Retinal pigment epithelial cell (primary cell): ENCODE measurements at regions not wholly inside any gene's neighbourhood (a gene's known extent, or its start where the extent isn't known, plus 50 kb on each side); places are given as distances from the start of the nearest gene placed in this dataset.
"Not testable (repeated sequence)": the region's sequence is repeated elsewhere in the genome, so short reads cannot be mapped to it uniquely, and the experiment has no call there.

Source experiments
- DNase-seq: peaks from one replicate; pipeline ENCODE4 v3.0.0-alpha.2; 2010; ENCODE audit warnings: low read depth
- H3K4me3 ChIP-seq: 2 replicates; pipeline ENCODE4 v1.5.1; 2011; ENCODE audit warnings: mild to moderate bottlenecking, low read length, control low read depth, moderate library complexity
- TF ChIP-seq, protein P1 (sequence below): conservative IDR thresholded peaks from 2 replicates; pipeline ENCODE4 v1.5.1; 2011; ENCODE audit warnings: low read depth, low read length, control low read depth, inconsistent platforms

DNA sequence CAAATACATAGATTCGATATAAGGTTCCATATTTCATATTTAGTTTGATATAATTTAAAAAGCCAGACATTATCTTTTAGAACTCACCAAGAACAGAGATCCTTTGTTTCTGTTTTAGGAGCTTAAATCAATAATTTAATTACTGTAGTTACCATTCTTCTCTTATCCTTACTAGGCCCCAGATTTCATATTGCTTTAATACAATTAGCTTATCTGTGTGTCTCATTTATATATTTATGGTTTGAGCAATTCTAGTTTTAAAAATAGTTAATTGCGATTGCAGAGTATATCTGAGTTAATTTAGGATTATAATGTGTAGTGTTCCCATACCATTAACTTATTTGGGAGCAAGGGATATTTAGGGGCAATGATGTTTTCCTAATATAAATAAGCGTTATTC lies 558.8 kb upstream of the ZNF804A start:
- TF ChIP-seq, protein P1, sequence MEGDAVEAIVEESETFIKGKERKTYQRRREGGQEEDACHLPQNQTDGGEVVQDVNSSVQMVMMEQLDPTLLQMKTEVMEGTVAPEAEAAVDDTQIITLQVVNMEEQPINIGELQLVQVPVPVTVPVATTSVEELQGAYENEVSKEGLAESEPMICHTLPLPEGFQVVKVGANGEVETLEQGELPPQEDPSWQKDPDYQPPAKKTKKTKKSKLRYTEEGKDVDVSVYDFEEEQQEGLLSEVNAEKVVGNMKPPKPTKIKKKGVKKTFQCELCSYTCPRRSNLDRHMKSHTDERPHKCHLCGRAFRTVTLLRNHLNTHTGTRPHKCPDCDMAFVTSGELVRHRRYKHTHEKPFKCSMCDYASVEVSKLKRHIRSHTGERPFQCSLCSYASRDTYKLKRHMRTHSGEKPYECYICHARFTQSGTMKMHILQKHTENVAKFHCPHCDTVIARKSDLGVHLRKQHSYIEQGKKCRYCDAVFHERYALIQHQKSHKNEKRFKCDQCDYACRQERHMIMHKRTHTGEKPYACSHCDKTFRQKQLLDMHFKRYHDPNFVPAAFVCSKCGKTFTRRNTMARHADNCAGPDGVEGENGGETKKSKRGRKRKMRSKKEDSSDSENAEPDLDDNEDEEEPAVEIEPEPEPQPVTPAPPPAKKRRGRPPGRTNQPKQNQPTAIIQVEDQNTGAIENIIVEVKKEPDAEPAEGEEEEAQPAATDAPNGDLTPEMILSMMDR = no peak
- no peak for DNase-seq
- H3K4me3 ChIP-seq = no peak overlapping the region

DNA sequence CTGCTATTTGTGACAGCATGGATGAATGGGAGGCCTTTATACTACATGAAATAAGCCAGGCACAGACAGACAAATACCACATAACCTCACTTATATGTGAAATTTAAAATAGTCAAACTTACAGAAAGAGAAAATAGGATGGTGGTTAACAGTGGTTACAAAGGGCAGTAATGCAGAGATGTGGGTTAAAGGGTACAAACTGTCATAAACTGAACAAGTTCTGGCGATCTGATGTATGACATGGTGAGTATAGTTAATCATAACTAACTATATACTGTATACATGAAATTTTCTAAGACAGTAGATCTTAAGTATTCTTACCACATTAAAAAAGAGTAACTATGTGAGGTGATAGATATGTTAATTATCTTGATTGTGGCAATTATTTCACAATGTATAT lies 558.1 kb upstream of the ZNF804A start:
- no peak for DNase-seq
- TF ChIP-seq, protein P1 = no peak
- no peak overlapping the region for H3K4me3 ChIP-seq

DNA sequence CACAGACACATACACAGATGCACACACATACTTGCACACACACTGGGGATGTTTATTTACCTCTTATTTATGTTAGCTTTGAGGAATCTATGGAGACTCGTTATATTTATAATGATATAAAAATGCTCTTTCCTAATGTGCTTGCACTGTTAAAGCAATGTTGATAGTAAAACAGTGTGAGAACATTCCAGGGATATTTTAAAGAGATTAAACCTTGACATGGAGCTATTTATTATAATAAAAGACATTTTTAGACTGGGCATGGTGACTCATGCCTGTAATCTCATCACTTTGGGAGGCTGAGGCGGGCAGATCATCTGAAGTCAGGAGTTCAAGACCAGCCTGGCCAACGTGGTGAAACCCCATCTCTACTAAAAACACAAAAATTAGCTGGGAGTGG lies 557.3 kb upstream of the ZNF804A start:
- peak; percentile 70 for DNase-seq
- no peak overlapping the region for H3K4me3 ChIP-seq
- TF ChIP-seq, protein P1 = no peak

DNA sequence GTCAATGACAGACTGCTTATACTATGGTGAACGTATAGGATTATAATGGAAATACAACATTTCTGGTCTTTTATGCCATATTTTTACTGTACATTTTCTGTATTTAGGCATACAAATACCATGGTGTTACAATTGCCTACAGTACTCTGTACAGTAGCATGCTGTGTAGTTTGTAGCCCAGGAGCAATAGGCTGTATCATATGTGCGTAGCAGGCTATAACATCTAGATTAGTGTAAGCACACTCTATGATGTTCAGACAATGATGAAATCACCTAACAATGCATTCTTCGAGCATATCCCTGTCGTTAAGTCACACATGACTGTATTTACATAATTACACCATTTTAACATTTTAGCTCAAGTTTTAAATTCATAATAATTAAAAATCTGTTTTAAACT lies 556.6 kb upstream of the ZNF804A start:
- H3K4me3 ChIP-seq = no peak overlapping the region
- TF ChIP-seq, protein P1 = no peak
- DNase-seq = no peak

DNA sequence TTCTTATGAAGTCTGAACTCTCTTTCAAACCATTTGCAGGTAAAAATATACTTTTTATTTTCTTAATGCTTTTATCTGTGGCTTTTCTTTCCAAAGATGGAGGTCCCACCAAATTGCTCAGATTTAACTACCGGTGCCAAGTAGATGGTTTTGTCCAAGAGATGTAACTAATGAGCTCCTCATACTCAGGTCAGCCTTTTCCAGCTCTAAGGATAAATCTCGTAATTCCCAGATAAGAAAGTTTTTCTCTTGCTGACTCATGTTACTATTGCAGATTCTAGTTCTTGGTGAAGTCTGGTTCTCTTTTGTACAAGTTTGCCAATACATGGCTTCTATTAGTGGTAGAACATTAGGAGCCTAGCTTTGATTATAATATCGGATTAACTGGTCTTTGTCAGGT lies 550.8 kb upstream of the ZNF804A start:
- H3K4me3 ChIP-seq = no peak overlapping the region
- peak; percentile 45 for DNase-seq
- TF ChIP-seq, protein P1 = no peak

DNA sequence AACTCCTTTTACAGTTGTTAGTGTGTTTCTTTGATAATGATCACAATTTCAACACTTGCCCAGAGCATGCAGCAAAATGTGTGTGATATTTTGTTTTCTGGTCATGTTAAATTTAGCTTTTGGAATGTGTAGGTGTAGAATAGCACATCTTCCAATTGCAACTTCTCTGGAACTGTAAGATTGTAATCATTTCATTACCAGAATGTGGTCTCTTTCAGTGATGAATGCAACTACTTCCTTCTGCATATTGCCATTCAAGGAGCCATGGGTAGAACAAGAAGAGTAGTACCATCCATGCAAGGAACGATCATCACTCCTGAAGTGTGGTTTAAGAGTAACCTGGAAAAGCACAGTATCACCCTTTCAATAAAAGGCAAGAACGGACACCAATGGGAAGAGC lies 548.8 kb upstream of the ZNF804A start:
- TF ChIP-seq, protein P1 = no peak
- DNase-seq = no peak
- H3K4me3 ChIP-seq = no peak overlapping the region

DNA sequence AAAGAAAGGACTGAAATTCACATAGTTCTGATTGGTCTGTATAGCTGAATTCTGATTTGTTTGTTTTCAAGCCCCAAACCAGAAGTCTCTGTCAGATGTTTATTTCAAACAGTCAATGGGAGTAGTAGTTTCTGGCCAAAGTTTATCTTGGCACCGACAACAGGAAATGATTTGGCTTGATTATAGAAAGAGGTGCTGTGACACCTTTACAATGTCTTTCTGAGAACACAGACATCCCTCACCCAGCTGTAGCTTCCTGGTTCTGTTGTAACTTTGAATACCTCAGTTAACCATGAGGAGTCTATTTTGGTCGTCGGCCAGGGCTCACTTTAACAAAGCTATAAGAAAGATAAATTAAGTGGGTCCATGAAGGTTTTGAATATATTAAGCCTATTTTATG lies 545.0 kb upstream of the ZNF804A start:
- DNase-seq = no peak
- no peak overlapping the region for H3K4me3 ChIP-seq

DNA sequence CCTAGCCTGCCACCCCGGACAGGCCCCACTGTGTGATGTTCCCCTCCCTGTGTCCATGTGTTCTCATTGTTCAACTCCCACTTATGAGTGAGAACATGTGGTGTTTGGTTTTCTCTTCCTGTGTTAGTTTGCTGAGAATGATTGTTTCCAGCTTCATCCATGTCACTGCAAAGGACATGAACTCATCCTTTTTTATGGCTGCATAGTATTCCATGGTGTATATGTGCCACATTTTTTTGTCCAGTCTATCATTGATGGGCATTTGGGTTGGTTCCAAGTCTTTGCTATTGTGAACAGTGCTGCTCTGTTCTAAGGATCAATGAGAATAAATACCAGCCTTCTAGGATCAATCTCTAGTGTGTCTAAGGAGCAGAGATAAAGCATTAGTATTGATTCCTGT lies 543.9 kb upstream of the ZNF804A start:
- not testable (repeated sequence) for DNase-seq, H3K4me3 ChIP-seq

More for the DNA sequence above, 545.0 kb upstream of the ZNF804A start:
- TF ChIP-seq, protein P1 = no peak
